Left colon (tissue), 2 donors: ENCODE measurements at regions not wholly inside any gene's neighbourhood (a gene's known extent, or its start where the extent isn't known, plus 50 kb on each side); places are given as distances from the start of the nearest gene placed in this dataset.

ENCODE experiments used
- ATAC-seq: fragments of 200-7000 bp; cut with Tn5 transposase; one replicate; pipeline ENCODE4 v1.9.1; 2020; ENCODE audit warnings: mild to moderate bottlenecking, moderate library complexity
- DNase-seq, 2 donors: peaks; one replicate each; pipeline ENCODE4 v3.0.0-alpha.2; 2020
- intact Hi-C, 2 donors: fragments of 100-400 bp; cut with DNase I in 1 of 2; cut with micrococcal nuclease in 1 of 2; formaldehyde crosslinking; loops; one replicate each; pipeline versions ENCODE4 v1.11.2 to v1.14.0; 2022; cut with DNase I, micrococcal nuclease
- donor health status: DM: no; HTN: no; CAD: no.
- donor health status: DM: yes; HTN: yes; CAD: no.

- ATAC-seq (no peak), DNase-seq (no peak)
- intact Hi-C loops = no loop called here
These were observed 174.2 kb upstream of the IER5L start for GRCh38 chr9:129352146-129352865.

GRCh38 chr9:129351642-129352145, 173.6 kb upstream of the IER5L start:
- DNase-seq (no peak), ATAC-seq (no peak)
- intact Hi-C loops = no loop called here

DNA sequence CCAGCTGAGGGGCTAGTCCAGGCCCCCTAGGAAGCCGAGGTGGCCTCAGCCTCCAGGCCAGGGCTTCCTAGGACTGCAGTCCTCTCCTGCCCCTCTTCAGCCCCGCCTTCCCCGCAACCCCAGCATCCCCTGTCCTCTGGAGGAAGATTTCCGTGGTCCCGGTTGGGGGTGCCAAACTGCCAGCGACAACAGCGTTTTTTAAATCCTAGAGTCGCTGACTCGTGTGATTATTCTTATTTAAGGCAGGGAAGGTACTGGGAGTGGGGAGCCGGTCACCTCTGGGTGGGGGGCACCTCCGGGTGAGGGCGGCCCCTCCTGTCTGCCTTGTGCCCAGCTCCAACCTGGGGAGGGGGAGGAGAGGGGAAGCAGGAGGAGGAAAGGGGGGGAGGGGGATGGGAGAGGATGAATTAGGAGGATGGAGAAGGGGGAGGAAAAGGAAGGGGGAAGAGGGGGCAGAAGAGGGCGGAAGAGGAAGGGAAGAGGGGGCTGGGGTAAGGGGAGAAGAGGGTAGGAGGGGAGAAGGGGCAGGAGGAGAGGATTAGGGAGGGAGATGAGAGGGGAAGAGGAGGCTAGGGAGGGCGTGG, 173.1 kb upstream of the IER5L start:
- intact Hi-C loops = no loop called here
- no peak for ATAC-seq
- no peak for DNase-seq

DNA sequence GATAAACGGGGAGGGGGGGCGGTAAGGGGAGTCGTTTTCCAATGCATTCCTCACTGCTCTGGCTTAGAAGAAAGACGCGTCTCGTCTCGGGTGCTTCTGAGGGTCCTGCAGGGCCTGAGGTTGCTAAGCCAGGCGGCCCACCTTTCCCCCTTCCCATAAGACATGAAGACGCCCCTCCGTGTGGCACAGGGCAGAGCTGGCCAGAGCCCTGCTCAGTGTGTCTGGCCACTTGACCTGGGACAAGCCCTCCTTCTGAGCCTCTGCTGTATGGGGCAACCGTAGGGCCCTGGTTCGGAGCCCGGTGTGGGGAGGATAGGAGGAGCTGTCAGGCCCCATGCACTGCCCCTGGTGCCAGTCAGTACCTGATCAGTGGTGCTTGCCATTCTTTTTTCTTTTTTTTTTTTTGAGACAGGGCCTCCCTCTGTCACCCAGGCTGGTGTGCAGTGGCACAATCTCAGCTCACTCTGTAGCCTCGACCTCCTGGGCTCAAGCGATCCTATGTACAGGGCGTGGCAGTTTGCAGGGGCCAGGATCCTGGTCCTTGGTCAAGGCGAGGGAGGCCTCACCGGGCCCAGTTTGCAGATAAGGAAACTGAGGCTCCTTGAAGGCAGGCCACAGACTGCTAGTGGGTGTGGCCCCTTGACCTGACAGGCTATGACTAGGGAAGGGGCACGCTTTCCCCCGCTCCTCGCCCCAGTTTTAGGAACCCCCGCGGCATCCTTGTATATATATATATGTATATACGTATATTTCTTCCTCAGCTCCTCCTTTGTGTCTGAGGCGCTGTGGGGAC, 172.3 kb upstream of the IER5L start:
- DNase-seq (no peak), ATAC-seq (no peak)
- intact Hi-C loops = no loop called here

GRCh38 chr9:129349665-129349947, 171.5 kb upstream of the IER5L start:
- ATAC-seq (no peak), DNase-seq (no peak)
- intact Hi-C loops = no loop called here

- intact Hi-C loops = no loop called here
- ATAC-seq (no peak), DNase-seq (no peak)
These were observed 171.0 kb upstream of the IER5L start for GRCh38 chr9:129348890-129349664.

DNA sequence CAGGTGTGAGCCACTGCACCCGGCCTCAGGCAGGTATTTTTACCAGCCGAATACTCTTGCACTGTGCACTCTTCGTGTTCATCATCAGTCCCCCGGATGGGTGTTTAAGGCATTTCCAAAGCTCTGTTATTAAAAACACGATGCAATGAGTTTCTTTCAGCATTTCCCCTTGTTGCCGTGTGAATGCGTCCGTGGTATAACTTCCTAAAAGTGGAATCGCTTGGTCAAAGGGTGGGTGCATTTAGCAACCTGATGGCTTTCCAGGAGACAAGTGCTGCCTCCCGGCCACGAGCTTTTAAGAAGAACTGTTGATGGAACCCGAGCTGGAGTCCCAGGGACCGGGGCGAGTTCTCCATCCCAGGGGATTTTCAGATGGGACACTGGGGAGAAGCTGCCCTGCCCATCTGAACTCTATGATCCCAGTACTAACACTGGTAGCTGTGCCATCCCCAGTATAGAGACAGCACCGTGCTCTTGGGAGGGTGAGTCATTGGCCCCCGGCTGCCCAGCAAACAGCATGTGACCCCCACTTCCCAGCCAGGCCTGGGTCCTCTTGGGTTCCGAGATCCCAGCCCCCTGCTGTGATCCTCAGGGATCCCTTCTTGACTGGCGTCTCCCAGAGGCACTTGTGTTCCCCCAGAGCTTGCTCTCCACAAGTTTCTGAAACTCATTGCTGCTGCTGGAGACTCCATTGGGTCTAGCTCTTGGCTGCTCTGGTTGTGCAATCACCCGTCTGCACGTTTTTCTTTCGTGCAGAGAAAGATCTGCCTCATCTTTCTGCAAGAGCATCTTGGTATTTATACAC, 169.5 kb upstream of the IER5L start:
- ATAC-seq (no peak), DNase-seq (no peak)
- intact Hi-C loops = no loop called here

- no peak for ATAC-seq
- intact Hi-C loops = no loop called here
- no peak for DNase-seq
These were observed 168.0 kb upstream of the IER5L start for GRCh38 chr9:129346046-129346445.

GRCh38 chr9:129344641-129345495, 166.8 kb upstream of the IER5L start:
- intact Hi-C loops = no loop called here
- ATAC-seq = no peak
- DNase-seq = no peak

DNA sequence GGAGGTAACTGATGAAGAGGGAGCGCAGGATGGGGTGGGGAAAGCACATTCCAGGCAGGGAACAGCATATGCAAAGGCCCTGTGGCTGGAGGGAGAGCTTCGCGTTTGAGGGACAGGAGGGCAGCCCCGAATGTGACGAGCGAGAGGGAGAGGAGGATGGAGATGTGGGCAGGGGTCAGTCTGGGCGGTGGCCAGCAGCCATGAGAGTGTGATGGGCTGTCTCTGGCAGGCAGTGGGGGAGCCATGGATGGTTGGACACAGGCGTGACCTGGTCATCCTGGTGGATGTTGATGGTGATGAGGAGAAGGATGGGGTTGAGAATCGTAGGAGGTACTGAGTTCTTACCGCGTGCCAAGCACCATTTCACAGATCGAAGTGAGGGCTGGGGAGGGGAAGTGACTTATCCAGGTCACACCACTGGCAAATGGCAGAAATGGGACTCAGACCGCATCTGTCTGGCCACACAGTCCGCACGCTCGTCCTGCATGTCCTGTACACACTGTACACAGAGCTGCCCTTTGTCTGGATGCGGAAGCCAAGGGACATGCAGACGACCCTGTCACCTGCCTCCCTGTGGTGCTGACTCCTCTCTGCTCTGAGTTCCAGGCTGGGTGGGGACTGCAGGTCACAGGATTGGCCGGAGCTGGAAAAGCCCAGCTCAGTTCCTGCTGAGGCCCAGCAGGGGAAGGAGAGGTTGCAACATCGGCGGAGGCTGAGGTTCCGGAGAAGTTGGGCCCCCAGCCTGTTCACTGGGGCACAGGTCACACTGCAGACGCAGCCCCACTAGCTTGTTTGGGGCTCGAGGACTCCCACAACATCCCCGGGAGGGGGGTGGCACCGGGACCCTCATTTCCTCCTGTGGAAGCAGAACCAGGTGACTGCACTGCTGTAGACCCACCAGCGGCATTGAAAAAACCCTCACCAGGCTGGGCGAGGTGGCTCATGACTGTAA, 165.6 kb upstream of the IER5L start:
- ATAC-seq = peak; percentile 26
- intact Hi-C loops = no loop called here

DNA sequence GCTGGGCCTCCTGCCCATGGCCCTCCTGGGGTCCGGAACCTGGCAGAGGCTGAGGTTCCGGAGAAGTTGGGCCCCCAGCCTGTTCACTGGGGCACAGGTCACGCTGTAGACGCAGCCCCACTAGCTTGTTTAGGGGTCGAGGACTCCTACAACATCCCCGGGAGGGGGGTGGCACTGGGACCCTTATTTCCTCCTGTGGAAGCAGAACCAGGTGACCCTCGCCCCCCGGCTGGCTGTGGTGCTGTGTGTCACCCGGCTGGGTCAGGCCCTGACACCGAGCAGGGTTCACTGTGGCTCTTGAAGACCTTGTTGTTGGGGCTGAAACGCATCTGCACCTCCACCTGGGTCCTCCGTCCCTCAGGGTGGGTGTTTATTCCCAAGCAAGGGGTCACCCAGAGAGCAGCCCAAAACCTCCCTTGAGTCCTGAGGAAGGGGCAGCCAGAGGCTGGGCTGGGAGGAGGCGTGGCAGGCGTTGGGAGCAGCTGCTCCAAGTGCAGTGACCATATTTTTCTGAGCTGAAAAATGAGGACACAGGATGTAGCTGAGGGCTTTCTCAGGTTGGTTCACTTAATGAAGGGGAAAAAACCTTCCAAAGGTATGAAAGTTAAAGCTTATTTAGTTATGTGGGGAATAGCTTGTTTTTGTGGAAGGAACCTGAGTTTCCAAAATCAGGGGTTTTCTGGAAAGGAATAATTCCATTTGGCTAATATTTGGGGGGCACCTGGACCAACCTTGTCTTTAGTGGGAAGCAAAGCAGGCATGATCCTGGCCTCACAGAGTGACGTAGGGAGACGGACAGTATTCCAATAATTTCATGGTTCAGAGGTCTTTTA, 164.7 kb upstream of the IER5L start:
- DNase-seq = no peak
- intact Hi-C loops = no loop called here

More for the DNA sequence above, 165.6 kb upstream of the IER5L start:
- peak in 1 of 2 donors; percentile 71 for DNase-seq

DNA sequence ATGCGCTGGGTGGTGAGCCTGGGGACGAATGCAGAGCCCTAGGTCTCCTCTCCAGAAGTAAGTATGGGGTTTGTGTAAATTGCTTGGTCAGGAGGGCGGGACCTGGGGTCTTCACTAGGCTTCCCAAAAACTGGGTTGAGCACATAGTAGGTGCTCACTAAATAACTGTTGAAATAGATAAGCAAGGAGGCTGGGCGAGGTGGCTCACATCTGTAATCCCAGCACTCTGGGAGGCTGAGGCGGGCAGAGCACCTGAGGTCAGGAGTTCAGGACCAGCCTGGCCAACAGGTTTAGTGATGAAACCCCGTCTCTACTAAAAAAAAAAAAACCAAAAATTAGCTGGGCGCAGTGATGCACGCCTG, 163.9 kb upstream of the IER5L start:
- intact Hi-C loops = no loop called here
- ATAC-seq = no peak

More for the DNA sequence above, 164.7 kb upstream of the IER5L start:
- no peak for ATAC-seq

GRCh38 chr9:129341171-129341986, 163.3 kb upstream of the IER5L start:
- no peak for DNase-seq
- ATAC-seq = no peak
- intact Hi-C loops = no loop called here

More for the DNA sequence above, 163.9 kb upstream of the IER5L start:
- DNase-seq = no peak

DNA sequence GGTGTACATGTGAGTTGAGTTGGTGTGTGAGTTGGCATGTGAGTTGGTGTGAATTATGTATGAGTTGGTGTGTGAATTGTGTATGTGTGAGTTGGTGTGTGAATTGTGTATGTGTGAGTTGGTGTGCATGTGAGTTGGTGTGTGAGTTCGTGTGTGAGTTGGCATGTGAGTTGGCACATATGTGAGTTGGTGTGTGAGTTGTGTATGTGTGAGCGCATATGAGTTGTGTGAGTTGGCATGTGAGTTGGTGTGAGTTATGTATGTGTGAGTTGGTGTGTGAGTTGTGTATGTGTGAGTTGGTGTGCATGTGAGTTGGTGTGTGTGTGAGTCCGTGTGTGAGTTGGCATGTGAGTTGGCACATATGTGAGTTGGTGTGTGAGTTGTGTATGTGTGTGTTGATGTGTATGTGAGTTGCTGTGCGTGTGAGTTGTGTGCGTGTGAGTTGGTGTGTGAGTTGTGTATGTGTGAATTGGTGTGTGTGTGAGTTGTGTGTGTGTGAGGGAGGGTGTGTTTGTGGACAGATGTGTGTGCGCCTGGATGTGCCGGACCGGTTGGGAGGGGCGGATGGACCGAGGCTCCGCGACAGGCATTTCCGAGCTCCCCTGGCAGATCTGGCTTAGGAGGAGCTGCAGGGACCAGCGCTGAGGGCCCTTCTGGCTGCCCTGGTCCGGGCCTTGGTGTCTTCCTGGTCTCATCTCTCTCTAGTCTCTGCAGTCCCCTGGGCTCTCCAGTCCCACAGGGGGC, 162.5 kb upstream of the IER5L start:
- DNase-seq (no peak), ATAC-seq (no peak)
- intact Hi-C loops = no loop called here
